NAMALWA (cell line): ENCODE measurements at regions not wholly inside any gene's neighbourhood (a gene's known extent, or its start where the extent isn't known, plus 50 kb on each side); places are given as distances from the start of the nearest gene placed in this dataset.
A peak's percentile ranks its signal among the peaks of the same experiment; 100 is the strongest.

ENCODE experiments used
- DNase-seq: peaks from one replicate; pipeline ENCODE4 v3.0.0-alpha.2; 2015; ENCODE audit warnings: low spot score

GRCh38 chr14:71636076-71636475 is 296.2 kb upstream of the RGS6 start:
- no peak for DNase-seq

GRCh38 chr14:71636820-71637471 is 295.3 kb upstream of the RGS6 start:
- DNase-seq = no peak

GRCh38 chr14:71638523-71639196 is 293.6 kb upstream of the RGS6 start:
- DNase-seq = no peak

- DNase-seq = no peak
These were observed 289.5 kb upstream of the RGS6 start for GRCh38 chr14:71642715-71643114.

DNA sequence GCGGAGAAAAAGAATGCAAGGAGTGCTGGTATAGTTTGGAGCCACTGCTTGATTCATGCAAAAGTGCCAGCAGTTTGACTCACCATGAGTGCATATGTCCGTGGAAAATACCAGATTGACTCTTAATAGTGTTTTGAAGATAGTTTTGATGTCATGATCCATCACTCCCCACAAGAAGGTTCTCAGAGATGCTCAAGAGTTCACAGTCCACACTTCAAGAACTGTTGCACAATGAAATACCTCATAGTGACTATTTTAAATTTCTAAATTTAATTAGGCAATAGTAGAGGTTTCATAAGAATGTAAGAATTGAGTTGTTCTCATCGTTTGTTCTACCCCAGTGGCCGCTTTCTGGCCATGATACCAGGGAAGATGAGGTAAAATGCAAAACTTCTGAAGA is 286.6 kb upstream of the RGS6 start:
- DNase-seq = no peak

DNA sequence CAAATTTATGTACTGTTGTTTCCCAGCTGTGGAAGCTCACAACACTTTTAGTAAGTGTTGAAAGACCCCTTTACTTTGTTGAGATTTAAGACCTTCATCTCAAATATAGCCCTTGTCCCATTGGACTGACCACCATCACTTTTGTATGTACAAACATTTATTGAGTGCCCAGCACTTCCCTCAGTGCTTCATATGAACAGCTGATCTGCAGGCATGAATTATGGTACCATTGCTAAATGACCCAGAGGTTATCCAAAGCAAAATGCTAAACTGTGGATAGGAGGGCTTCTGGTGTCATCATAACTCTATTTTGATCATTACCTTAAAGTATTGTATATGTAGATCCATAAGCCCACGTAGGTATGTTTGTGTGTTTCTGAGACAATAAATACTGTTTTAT is 285.7 kb upstream of the RGS6 start:
- no peak for DNase-seq

DNA sequence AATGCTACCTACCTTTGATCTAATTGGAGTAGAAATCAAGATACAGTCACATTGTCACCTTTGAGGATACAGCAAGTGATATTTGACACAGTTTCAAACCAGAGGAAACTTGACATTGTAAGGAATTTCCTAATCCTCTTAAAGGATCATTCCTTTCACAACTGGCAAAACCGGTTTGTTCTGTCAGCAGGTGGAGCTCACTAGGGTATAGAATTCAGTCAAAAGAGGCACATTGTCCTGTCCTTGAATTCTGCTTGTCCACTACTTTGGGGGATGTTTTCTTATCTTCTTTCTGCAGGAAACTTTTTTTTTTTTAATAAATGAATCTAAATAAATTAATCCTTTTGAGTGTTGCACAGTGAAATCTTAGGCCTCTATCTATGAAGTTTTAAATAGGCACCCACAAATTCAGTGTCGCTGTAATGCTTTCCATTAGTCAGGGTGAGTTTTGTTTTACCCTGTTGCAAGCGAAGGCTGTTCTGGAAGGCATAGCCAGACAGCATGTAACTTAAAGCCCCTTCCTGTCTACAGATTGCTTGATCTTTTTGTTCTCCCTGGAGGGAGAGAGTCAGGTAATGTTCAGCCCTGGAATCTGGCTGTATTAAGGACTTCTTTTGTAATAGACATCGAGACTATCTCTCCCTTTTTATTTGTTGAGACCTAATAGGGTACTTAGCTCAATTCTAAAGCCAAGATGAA is 285.0 kb upstream of the RGS6 start:
- no peak for DNase-seq

- DNase-seq = no peak
These were observed 283.5 kb upstream of the RGS6 start for GRCh38 chr14:71648725-71649124.

DNA sequence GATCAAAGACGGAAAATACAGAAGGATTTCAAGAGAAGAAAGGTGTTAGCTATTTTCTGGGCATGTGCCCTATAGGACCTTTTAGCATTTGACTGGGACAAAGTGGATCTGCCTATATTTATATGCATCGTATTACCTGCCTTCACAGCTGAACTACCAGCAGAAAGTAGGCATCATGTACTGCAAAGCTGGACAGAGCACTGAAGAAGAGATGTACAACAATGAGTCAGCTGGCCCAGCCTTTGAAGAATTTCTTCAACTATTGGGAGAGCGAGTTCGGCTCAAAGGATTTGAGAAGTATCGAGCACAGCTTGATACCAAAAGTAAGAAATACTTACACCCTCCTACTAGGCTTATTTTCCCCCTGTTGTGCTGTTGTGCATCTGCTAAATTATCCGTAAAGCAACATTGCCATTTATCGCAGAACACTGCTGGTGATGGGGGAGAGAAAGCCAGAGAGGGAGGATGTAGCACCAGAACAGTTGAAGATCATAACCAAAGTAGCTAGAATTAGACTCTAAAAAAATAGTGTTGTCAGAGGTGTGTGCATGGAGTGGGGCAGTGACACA is 282.0 kb upstream of the RGS6 start:
- DNase-seq = no peak

DNA sequence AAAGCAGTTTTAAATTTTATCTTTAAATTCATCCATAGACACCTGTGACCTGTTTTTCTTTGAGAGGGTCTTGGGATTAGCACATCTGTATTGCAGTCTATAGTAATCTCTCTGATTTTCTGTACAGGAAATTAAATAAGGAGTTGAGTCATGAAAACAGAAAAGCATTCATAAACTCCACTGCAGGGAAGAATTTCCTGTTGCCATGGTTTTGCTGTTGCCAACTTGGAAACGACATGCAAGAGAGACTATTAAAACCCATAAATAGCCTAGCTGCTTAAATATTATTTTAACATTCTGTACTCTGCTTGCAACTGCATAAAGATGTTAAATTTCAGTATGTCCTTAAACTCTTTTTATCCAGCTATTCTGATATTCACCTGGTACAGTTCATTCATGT is 281.0 kb upstream of the RGS6 start:
- DNase-seq = no peak

GRCh38 chr14:71652368-71652767 is 279.9 kb upstream of the RGS6 start:
- DNase-seq = no peak

DNA sequence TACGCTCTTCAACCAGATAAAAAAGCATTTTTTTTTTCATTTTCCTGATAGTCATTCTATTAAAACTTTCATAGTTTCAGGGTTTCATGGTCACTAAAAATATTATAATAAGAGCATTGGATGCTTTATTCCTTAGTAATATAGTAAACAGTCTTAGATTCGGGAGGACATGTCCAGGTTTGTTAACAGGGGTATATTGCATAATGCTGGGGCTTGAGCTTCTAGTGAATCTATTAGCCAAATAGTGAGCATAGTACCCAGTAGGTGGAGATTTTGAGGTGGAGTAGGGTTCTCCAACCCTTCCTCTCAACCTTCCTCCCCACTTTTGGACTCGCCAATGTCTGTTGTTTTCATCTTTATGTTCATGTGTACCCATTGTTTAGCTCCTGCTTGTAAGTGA is 277.4 kb upstream of the RGS6 start:
- DNase-seq = no peak

DNA sequence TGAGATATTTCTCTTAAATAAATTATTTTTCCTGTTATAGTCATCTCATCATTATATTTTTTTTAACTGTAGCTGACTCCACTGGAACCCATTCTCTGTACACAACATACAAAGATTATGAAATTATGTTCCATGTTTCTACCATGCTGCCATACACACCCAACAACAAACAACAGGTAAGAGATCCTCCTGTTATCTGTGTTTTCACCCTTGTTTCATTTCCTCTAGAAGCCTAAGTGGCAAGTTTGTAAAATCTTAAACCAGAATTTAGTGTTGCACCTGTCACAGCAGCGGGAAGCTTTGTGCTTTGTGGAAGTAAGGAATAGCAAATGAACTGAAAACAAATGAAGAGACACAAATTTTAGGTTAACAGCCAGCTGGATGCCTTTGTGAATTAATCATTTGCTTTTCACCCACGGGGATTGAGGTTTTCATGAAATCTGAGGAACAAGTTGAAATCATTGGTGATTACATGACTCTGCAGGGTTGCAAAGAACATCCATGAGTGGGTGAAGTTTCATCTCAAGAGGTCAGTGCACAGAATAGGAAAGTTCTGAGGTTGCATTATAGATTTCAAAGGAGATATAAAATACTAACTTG is 273.9 kb upstream of the RGS6 start:
- no peak for DNase-seq

DNA sequence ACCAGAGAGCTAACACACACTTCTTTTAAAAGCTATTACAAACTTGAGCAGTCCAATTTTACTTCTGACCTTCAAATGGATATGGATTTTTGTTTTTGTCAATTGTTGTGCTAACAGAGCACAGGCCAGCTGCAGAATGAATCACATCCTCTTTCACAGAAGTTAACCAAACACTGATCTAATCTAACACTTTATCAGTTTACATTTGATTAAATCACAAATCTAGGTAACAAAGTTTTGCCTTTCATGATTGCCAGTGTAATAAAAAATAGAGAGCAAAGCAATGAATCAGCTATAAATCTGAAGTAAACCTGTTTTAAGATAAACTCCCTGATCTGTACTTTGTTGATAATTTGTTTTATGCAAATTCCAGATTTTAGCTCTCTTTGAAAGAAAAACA is 273.1 kb upstream of the RGS6 start:
- DNase-seq = peak; percentile 1

DNA sequence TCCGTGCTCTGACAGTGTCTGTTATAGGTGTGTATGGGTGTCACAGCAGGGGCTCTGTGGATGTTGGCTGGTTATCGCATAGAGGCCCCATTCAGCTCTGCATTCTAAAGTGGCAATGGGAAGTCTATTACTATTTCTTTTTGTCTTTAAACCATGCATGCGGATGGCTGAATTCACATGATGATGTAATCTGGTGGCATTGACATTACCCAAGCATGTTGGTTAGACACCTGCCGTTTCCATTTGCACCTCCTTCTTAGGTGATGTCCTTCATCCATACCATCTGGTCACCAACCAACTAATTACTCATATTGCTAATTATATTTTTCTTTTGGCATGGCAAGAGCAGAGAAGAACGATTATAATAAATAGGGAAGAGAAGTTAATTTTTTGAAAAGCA is 270.8 kb upstream of the RGS6 start:
- no peak for DNase-seq

GRCh38 chr14:71662291-71662790 is 269.9 kb upstream of the RGS6 start:
- no peak for DNase-seq

DNA sequence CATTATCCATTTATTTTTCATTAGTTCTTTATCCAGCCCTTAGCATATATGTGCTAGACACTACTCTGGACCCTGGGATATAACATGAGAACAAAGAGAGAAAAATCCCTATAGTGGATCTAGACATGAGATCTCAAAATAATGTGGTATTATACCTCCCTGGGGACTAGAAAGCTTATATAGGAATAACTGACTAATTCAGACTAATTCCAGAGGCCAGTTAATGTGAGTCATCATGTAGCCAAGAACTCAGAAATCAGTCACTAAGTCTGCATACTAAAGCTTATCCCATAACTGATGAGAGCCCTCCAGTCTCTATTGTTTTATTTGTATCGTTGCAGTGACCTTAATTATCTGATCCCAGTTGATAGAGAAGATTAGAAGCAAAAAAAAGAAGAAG is 267.1 kb upstream of the RGS6 start:
- no peak for DNase-seq

- no peak for DNase-seq
These were observed 266.4 kb upstream of the RGS6 start for GRCh38 chr14:71665781-71666180.

DNA sequence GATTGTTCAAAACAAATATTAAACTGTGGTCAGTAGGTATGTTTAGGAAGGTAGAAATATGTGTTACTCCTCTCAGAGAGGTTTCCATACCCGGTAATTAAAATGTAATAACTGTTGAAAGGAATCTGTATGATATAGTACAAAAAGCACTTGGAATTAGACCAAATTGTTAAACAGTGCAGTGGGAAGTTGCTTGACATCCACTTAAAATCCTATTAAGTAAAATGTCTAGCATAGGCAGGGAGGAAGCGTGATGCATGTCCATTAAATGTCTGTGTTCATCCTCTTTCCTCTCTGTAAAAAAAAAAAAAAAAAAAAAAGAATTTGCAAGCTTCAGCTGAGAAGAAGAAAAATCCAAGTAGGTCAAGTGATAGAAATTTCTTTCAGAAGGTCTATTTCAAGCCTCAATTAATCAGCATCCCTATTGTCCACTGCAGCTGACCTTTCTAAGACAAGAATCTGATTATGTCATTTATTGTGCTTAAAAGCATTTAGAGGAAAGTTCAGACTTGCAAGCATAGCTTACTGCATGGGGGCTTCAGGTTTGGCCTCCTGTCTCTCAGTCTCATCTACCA is 265.6 kb upstream of the RGS6 start:
- no peak for DNase-seq

DNA sequence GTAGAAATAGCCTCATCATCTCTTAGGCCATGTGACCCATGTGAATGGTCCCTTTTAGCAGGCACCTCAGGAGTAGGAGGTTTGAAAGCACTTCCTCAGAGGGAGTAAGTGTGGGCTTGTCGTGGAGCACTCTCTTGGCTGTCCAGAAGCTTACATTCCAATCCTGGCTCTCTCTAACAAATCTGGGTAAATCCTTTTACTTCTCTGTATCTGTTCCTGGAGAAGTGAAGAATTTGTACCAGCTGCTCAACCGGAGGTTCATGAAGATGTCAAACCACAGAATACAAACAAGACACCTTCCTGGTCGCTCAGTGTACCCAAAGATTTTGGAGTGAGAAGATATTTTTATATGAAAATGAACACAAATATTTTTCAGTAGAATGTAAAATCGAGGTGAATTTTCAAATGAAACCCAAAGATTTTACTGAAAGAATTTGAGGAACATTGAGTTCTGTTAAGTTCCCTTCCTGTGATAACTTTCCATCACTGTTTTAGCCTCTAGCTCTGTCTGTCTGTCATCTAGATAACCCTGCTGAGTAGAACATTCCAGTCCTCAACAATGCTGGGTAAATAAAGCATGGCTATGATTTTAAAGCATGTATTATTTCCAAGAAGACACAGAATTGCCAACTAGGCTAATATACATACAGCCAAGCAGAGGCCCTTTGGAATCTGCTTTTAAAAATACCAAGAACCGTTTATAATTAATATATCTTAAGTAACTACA is 263.9 kb upstream of the RGS6 start:
- no peak for DNase-seq

DNA sequence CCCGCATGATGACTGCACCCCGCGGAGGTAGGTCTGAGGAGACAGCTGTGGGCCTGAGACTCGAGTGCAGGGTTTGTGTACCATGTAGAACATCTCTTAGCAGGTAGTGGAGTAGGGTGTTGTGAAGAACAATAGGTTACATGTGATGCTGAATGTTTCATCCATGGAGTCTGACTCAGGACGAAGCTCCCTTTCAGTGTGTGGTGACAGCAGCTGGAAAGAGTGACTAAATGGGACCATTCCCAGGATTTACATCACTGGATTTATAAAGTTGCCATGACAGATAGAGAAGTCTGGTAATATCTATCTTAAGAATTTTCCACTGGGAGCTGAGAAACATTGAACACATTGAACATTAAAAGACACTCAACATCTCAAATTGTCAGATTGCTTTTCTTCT is 259.6 kb upstream of the RGS6 start:
- DNase-seq = no peak
